K562 (cell line): ENCODE measurements at regions not wholly inside any gene's neighbourhood (a gene's known extent, or its start where the extent isn't known, plus 50 kb on each side); places are given as distances from the start of the nearest gene placed in this dataset.

Source experiments
- ATAC-seq: fragments of 200-7000 bp; cut with Tn5 transposase; 3 replicates; pipeline ENCODE4 v1.9.1; 2020; ENCODE audit warnings: moderate library complexity
- BruUV-seq: library from RNA; stranded (reverse); fragments of 400-500 nt; replicated peaks from 2 replicates; lab custom pipeline; 2021; lab: Mats Ljungman, UMichigan
- CTCF ChIA-PET: fragments of 300-600 bp; formaldehyde crosslinking; extraction: SDS; loops from one replicate; lab custom pipeline; 2021; ENCODE audit warnings: low intra/inter-chr PET ratio; lab: Yijun Ruan, JAX
- POLR2A ChIA-PET: fragments of 300-600, 350-650 bp; sonication (Branson Sonifier 250); formaldehyde crosslinking; extraction: SDS; loops from one replicate; lab custom pipeline; 2021; ENCODE audit warnings: antibody characterized with exemption, inconsistent platforms; lab: Yijun Ruan, JAX
- DNase-seq, 4 experiments: peaks; one replicate each; pipeline versions ENCODE4 v3.0.0 to v3.0.0-alpha.2; 2011 to 2018; ENCODE audit warnings: low spot score in 3 of 4, mixed read lengths in 3 of 4; ENCODE audit errors: extremely low read depth in 1 of 4
- FAIRE-seq: peaks from 2 replicates; lab custom pipeline; 2011; peaks lifted over from hg19 to GRCh38; lab: Jason Lieb, UNC
- H2AFZ ChIP-seq: 2 replicates; pipeline ENCODE4 v1.6.0; 2011; ENCODE audit warnings: low read depth, low read length, control low read depth, inconsistent platforms
- H3K27ac ChIP-seq: fragments of 200-600 bp; 3 replicates; pipeline ENCODE4 v1.8.0; 2011; ENCODE audit warnings: low read depth, mild to moderate bottlenecking, control low read depth, inconsistent platforms, low read length, moderate library complexity, mixed read lengths; ENCODE audit errors: extremely low read depth
- H3K27me3 ChIP-seq, 2 experiments: fragments of 300-600 bp in 1 of 2; 2 replicates in 1 of 2; 3 replicates in 1 of 2; pipeline versions ENCODE4 v1.6.0 to v1.8.0; 2011; ENCODE audit warnings: inconsistent platforms in 2 of 2, low read length in 2 of 2, mild to moderate bottlenecking in 1 of 2, mixed read lengths in 1 of 2, moderate library complexity in 1 of 2; ENCODE audit not compliant: control insufficient read depth in 2 of 2, insufficient read depth in 2 of 2
- H3K36me3 ChIP-seq: fragments of 300-600 bp; 3 replicates; pipeline ENCODE4 v1.8.0; 2011; ENCODE audit warnings: mild to moderate bottlenecking, low read length, inconsistent platforms; ENCODE audit not compliant: control insufficient read depth, insufficient read depth
- H3K4me1 ChIP-seq, 2 experiments: fragments of 200-600 bp in 1 of 2; replicated peaks in 1 of 2; 2 replicates in 1 of 2; 3 replicates in 1 of 2; pipeline versions ENCODE4 v1.5.1 to v1.8.0; 2011; ENCODE audit warnings: inconsistent platforms in 2 of 2, low read length in 2 of 2, mild to moderate bottlenecking in 1 of 2, mixed read lengths in 1 of 2, moderate library complexity in 1 of 2; ENCODE audit not compliant: control insufficient read depth in 2 of 2, insufficient read depth in 2 of 2
- H3K4me2 ChIP-seq: 2 replicates; pipeline ENCODE4 v1.6.1; 2011; ENCODE audit warnings: low read length, control low read depth, inconsistent platforms, mixed read lengths; ENCODE audit not compliant: insufficient read depth
- H3K4me3 ChIP-seq: fragments of 200-600 bp; sonication (generic), shearing (Covaris generic); 2 replicates; pipeline ENCODE4 v1.5.1; 2016; ENCODE audit warnings: control low read depth, inconsistent platforms
- H3K79me2 ChIP-seq: fragments of 200-600 bp; 3 replicates; pipeline ENCODE4 v1.8.0; 2011; ENCODE audit warnings: low read length, inconsistent platforms; ENCODE audit not compliant: control insufficient read depth, insufficient read depth
- H3K9ac ChIP-seq, 2 experiments: 2 replicates each; pipeline versions ENCODE4 v1.6.0 to v1.6.1; 2011; ENCODE audit warnings: low read depth in 2 of 2, low read length in 2 of 2, control low read depth in 1 of 2, inconsistent platforms in 1 of 2, mild to moderate bottlenecking in 1 of 2, mixed read lengths in 1 of 2; ENCODE audit not compliant: insufficient read depth in 1 of 2
- H3K9me1 ChIP-seq: one replicate; pipeline ENCODE4 v1.6.0; 2011; ENCODE audit warnings: inconsistent platforms, mild to moderate bottlenecking, low read length, moderate library complexity; ENCODE audit not compliant: control insufficient read depth, insufficient read depth
- H3K9me3 ChIP-seq: replicated peaks from 2 replicates; pipeline ENCODE4 v1.5.1; 2011; ENCODE audit warnings: low read depth, low read length, inconsistent platforms; ENCODE audit not compliant: control insufficient read depth, insufficient read depth
- H4K20me1 ChIP-seq: replicated peaks from 2 replicates; pipeline ENCODE4 v1.6.1; 2011; ENCODE audit warnings: low read length, inconsistent platforms, mixed read lengths; ENCODE audit not compliant: control insufficient read depth, insufficient read depth
- GTF2F1 ChIP-seq: IDR thresholded peaks from 2 replicates; pipeline ENCODE4 v1.6.1; 2011; ENCODE audit warnings: low read depth, low read length, improper control_type of control experiment
- PURB ChIP-seq: sonication (generic); formaldehyde crosslinking; IDR thresholded peaks from 2 replicates; pipeline ENCODE4 v1.9.0; 2021; ENCODE audit warnings: low read depth, mild to moderate bottlenecking, missing genetic modification reagents
- SPI1 ChIP-seq: IDR thresholded peaks from 2 replicates; pipeline ENCODE4 v1.6.1; 2011; ENCODE audit warnings: low read depth, low read length, control low read depth, borderline replicate concordance
- ZNF140 ChIP-seq: fragments of 250-450 bp; sonication (Bioruptor Pico); IDR thresholded peaks from 2 replicates; pipeline ENCODE4 v1.8.0; 2021; ENCODE audit warnings: moderate library complexity, mild to moderate bottlenecking, inconsistent platforms
- WGBS: fragments of 100-300 bp; shearing (Covaris generic); methylation state at CpG from one replicate; pipeline ENCODE4 v1.1.6; 2016; ENCODE audit warnings: low coverage, mixed read lengths; ENCODE audit not compliant: insufficient coverage; ENCODE audit errors: missing lambda C conversion rate; 5-methylcytosine and 5-hydroxymethylcytosine counted together
- in situ Hi-C: fragments of 300-500 bp; cut with MboI; formaldehyde crosslinking; loops from 4 replicates; pipeline ENCODE4 v1.15.0; 2018; ENCODE audit warnings: inconsistent platforms, mixed read lengths
- intact Hi-C: fragments of 100-400 bp; cut with micrococcal nuclease; formaldehyde crosslinking; loops from 2 replicates; pipeline ENCODE4 v1.14.2; 2022

GRCh38 chr10:25082276-25083204 lies 66.1 kb downstream of the THNSL1 start:
- H3K27ac ChIP-seq, result no peak overlapping the region
- intact Hi-C loops (loop anchor here (5.0 kb wide), 4 partner anchors 95 to 465 kb away; partner anchors contain the start of gene PRTFDC1), in situ Hi-C loops (loop anchor here (5.0 kb wide), 1 partner anchor 440 kb away; no protein-coding TSS in a partner anchor)
- BruUV-seq, result no TSS peak
- ChIA-PET CTCF (interaction anchor here (0.5 to 1.2 kb wide), 2 partner anchors 56 to 161 kb away, joined by 5 to 6 read pairs; no protein-coding TSS in a partner anchor), POLR2A (interaction anchor here (1.0 kb wide), 1 partner anchor 124 kb away, joined by 3 read pairs; no protein-coding TSS in a partner anchor)
- H3K36me3 ChIP-seq, result no peaks in the 10 kb centered on the region
- TF ChIP-seq SPI1 (peak; percentile 49; the same call in 1 of the 2 replicates), ZNF140 (CRISPR knock-in tag) (no peak), PURB (no peak), GTF2F1 (no peak)
- no peaks in the 10 kb centered on the region for H3K9me3 ChIP-seq
- H3K4me3 ChIP-seq, result no peak overlapping the region
- no peak overlapping the region for H2AFZ ChIP-seq
- no peaks in the 10 kb centered on the region for H4K20me1 ChIP-seq
- no peaks in the 10 kb centered on the region for H3K9me1 ChIP-seq
- 45% methylated on average over 8 of the region's 8 CpGs for WGBS
- no peaks in the 10 kb centered on the region for H3K27me3 ChIP-seq
- DNase-seq, result no peak
- no peak for ATAC-seq
- FAIRE-seq, result no peak
- H3K9ac ChIP-seq, result no peak overlapping the region
- H3K4me1 ChIP-seq, result peaks cover 0 to 10% of the 10 kb centered on the region in 2 experiments; a peak in 2 of 5 replicates
- no peak overlapping the region for H3K4me2 ChIP-seq
- H3K79me2 ChIP-seq, result no peaks in the 10 kb centered on the region
